ENCODE measurements at regions not wholly inside any gene's neighbourhood (a gene's known extent, or its start where the extent isn't known, plus 50 kb on each side); places are given as distances from the start of the nearest gene placed in this dataset.

DNA sequence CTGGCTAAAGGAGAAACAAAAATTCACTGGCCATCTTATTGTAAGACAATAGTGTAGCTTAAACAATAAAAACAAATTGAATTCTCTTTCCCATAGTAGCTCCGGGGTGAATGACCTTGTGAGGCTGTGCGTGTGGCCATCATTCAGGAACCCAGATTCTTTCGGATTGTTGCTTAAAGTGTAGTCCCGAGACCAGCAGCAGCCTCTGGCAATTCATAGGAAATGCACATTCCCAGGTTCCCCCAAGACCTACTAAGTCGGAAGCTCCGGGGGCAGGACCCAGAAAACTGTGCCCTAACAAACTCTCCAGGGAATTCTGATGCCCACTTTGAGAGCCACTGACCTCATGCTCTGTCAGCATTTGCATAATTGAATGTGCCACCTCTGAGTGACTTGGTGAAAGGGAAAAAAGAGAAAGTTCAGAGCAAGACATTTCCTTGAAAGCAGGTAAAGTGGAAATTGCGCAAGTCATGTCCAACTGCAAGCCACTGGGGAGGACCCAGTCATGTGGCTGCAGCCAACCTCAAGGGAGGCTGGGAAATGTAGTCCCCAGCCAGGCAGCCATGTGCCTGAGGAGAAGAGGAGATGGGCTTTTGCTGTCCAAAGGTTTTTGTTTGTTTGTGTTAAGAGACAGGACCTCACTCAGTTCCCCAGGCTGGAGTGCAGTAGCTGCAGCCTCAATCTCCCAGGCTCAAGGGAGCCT, 50.7 kb upstream of the PNMA8B start (continued):
- TF ChIP-seq, protein P1, sequence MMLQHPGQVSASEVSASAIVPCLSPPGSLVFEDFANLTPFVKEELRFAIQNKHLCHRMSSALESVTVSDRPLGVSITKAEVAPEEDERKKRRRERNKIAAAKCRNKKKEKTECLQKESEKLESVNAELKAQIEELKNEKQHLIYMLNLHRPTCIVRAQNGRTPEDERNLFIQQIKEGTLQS (IDR thresholded peaks at IDR 0.05): peak; percentile 62
- TF ChIP-seq, protein P1 (CRISPR knock-in tag; conservative IDR thresholded peaks at IDR 0.05): no peak
- TF ChIP-seq, protein P2, sequence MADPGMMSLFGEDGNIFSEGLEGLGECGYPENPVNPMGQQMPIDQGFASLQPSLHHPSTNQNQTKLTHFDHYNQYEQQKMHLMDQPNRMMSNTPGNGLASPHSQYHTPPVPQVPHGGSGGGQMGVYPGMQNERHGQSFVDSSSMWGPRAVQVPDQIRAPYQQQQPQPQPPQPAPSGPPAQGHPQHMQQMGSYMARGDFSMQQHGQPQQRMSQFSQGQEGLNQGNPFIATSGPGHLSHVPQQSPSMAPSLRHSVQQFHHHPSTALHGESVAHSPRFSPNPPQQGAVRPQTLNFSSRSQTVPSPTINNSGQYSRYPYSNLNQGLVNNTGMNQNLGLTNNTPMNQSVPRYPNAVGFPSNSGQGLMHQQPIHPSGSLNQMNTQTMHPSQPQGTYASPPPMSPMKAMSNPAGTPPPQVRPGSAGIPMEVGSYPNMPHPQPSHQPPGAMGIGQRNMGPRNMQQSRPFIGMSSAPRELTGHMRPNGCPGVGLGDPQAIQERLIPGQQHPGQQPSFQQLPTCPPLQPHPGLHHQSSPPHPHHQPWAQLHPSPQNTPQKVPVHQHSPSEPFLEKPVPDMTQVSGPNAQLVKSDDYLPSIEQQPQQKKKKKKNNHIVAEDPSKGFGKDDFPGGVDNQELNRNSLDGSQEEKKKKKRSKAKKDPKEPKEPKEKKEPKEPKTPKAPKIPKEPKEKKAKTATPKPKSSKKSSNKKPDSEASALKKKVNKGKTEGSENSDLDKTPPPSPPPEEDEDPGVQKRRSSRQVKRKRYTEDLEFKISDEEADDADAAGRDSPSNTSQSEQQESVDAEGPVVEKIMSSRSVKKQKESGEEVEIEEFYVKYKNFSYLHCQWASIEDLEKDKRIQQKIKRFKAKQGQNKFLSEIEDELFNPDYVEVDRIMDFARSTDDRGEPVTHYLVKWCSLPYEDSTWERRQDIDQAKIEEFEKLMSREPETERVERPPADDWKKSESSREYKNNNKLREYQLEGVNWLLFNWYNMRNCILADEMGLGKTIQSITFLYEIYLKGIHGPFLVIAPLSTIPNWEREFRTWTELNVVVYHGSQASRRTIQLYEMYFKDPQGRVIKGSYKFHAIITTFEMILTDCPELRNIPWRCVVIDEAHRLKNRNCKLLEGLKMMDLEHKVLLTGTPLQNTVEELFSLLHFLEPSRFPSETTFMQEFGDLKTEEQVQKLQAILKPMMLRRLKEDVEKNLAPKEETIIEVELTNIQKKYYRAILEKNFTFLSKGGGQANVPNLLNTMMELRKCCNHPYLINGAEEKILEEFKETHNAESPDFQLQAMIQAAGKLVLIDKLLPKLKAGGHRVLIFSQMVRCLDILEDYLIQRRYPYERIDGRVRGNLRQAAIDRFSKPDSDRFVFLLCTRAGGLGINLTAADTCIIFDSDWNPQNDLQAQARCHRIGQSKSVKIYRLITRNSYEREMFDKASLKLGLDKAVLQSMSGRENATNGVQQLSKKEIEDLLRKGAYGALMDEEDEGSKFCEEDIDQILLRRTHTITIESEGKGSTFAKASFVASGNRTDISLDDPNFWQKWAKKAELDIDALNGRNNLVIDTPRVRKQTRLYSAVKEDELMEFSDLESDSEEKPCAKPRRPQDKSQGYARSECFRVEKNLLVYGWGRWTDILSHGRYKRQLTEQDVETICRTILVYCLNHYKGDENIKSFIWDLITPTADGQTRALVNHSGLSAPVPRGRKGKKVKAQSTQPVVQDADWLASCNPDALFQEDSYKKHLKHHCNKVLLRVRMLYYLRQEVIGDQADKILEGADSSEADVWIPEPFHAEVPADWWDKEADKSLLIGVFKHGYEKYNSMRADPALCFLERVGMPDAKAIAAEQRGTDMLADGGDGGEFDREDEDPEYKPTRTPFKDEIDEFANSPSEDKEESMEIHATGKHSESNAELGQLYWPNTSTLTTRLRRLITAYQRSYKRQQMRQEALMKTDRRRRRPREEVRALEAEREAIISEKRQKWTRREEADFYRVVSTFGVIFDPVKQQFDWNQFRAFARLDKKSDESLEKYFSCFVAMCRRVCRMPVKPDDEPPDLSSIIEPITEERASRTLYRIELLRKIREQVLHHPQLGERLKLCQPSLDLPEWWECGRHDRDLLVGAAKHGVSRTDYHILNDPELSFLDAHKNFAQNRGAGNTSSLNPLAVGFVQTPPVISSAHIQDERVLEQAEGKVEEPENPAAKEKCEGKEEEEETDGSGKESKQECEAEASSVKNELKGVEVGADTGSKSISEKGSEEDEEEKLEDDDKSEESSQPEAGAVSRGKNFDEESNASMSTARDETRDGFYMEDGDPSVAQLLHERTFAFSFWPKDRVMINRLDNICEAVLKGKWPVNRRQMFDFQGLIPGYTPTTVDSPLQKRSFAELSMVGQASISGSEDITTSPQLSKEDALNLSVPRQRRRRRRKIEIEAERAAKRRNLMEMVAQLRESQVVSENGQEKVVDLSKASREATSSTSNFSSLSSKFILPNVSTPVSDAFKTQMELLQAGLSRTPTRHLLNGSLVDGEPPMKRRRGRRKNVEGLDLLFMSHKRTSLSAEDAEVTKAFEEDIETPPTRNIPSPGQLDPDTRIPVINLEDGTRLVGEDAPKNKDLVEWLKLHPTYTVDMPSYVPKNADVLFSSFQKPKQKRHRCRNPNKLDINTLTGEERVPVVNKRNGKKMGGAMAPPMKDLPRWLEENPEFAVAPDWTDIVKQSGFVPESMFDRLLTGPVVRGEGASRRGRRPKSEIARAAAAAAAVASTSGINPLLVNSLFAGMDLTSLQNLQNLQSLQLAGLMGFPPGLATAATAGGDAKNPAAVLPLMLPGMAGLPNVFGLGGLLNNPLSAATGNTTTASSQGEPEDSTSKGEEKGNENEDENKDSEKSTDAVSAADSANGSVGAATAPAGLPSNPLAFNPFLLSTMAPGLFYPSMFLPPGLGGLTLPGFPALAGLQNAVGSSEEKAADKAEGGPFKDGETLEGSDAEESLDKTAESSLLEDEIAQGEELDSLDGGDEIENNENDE (IDR thresholded peaks at IDR 0.05; ENCODE audit: low read depth, low read length): no peak
- TF ChIP-seq FOXA1 (IDR thresholded peaks at IDR 0.05; ENCODE audit: borderline replicate concordance): no peak
- no peak for TF ChIP-seq TCF7 (IDR thresholded peaks at IDR 0.05; ENCODE audit: borderline replicate concordance)
- TF ChIP-seq RFX1 (IDR thresholded peaks at IDR 0.05): no peak
- TF ChIP-seq, protein P3, sequence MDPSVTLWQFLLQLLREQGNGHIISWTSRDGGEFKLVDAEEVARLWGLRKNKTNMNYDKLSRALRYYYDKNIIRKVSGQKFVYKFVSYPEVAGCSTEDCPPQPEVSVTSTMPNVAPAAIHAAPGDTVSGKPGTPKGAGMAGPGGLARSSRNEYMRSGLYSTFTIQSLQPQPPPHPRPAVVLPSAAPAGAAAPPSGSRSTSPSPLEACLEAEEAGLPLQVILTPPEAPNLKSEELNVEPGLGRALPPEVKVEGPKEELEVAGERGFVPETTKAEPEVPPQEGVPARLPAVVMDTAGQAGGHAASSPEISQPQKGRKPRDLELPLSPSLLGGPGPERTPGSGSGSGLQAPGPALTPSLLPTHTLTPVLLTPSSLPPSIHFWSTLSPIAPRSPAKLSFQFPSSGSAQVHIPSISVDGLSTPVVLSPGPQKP (CRISPR knock-in tag; IDR thresholded peaks at IDR 0.05): no peak
- TF ChIP-seq NFE2 (IDR thresholded peaks at IDR 0.05; ENCODE audit: low read depth): peak; percentile 74
- TF ChIP-seq HDAC6 (IDR thresholded peaks at IDR 0.05; ENCODE audit: low read depth, low read length): no peak
- 0 out of 4 replicates have a peak, but pooled peaks of 1 of the 2 experiments have one; percentile 8 for TF ChIP-seq RCOR1 (IDR thresholded peaks at IDR 0.05; ENCODE audit: borderline replicate concordance in 1 of 2, low read depth in 2 of 2, low read length in 2 of 2)
- no peak for TF ChIP-seq PML (IDR thresholded peaks at IDR 0.05; ENCODE audit: low read length)
- no peak for TF ChIP-seq ZFP1 (CRISPR knock-in tag; IDR thresholded peaks at IDR 0.05)
- TF ChIP-seq ZNF134 (CRISPR knock-in tag; conservative IDR thresholded peaks at IDR 0.05): no peak
- no peak for TF ChIP-seq EP300 (IDR thresholded peaks at IDR 0.05; ENCODE audit: low read length)
- TF ChIP-seq, protein P4, sequence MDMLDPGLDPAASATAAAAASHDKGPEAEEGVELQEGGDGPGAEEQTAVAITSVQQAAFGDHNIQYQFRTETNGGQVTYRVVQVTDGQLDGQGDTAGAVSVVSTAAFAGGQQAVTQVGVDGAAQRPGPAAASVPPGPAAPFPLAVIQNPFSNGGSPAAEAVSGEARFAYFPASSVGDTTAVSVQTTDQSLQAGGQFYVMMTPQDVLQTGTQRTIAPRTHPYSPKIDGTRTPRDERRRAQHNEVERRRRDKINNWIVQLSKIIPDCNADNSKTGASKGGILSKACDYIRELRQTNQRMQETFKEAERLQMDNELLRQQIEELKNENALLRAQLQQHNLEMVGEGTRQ (CRISPR knock-in tag; IDR thresholded peaks at IDR 0.05): peak; percentile 97
